Endothelial cell (in vitro differentiated cells): ENCODE measurements at regions not wholly inside any gene's neighbourhood (a gene's known extent, or its start where the extent isn't known, plus 50 kb on each side); places are given as distances from the start of the nearest gene placed in this dataset.

Experiments
- DNase-seq: peaks from one replicate; pipeline ENCODE4 v3.0.0; 2021; ENCODE audit warnings: low spot score
- H3K27ac Mint-ChIP-seq: one replicate; pipeline ENCODE4 v1.8.0; 2021; ENCODE audit warnings: mixed read lengths, inconsistent platforms; ENCODE audit not compliant: unreplicated experiment
- H3K27me3 Mint-ChIP-seq: one replicate; pipeline ENCODE4 v1.8.0; 2021; ENCODE audit warnings: mild to moderate bottlenecking, moderate library complexity, mixed read lengths, inconsistent platforms; ENCODE audit not compliant: unreplicated experiment
- H3K36me3 Mint-ChIP-seq: one replicate; pipeline ENCODE4 v1.8.0; 2021; ENCODE audit warnings: mild to moderate bottlenecking, low read depth, mixed read lengths, inconsistent platforms; ENCODE audit not compliant: unreplicated experiment
- H3K4me1 Mint-ChIP-seq: one replicate; pipeline ENCODE4 v1.8.0; 2021; ENCODE audit warnings: mild to moderate bottlenecking, mixed read lengths, inconsistent platforms; ENCODE audit not compliant: unreplicated experiment
- H3K4me3 Mint-ChIP-seq: one replicate; pipeline ENCODE4 v1.8.0; 2021; ENCODE audit warnings: mild to moderate bottlenecking, mixed read lengths, inconsistent platforms; ENCODE audit not compliant: unreplicated experiment
- H3K9me3 Mint-ChIP-seq: one replicate; pipeline ENCODE4 v1.8.0; 2021; ENCODE audit warnings: mixed read lengths, inconsistent platforms; ENCODE audit not compliant: unreplicated experiment
- TF ChIP-seq, protein P1 (sequence below): fragments of 200-600 bp; sonication (generic); IDR thresholded peaks from one replicate; pipeline ENCODE4 v1.5.0; 2021; ENCODE audit warnings: antibody characterized with exemption; ENCODE audit not compliant: unreplicated experiment

DNA sequence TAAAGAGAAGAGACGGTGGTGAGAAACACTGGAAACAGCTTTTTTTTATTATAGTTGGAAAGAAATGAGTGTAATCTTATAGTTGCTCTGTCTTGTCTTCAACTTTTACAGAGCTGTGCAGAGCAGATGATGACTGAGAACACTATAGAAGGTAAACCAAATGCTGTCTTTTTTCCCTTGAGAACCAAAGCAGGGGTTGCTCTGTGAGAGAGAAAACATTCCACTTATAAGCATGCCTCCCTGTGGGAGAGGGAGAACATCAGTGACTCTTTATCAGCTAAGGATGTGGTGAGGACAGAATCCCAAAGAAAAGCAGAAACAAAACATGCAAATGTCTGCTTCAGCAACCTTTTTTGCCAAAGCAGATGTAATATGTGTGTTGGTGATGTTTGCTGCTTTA lies 179.3 kb upstream of the HDDC2 start:
- peaks cover 9% of the 10 kb centered on the region for H3K4me1 Mint-ChIP-seq
- peaks cover 3% of the 10 kb centered on the region for H3K27me3 Mint-ChIP-seq
- no peak for DNase-seq
- TF ChIP-seq, protein P1, sequence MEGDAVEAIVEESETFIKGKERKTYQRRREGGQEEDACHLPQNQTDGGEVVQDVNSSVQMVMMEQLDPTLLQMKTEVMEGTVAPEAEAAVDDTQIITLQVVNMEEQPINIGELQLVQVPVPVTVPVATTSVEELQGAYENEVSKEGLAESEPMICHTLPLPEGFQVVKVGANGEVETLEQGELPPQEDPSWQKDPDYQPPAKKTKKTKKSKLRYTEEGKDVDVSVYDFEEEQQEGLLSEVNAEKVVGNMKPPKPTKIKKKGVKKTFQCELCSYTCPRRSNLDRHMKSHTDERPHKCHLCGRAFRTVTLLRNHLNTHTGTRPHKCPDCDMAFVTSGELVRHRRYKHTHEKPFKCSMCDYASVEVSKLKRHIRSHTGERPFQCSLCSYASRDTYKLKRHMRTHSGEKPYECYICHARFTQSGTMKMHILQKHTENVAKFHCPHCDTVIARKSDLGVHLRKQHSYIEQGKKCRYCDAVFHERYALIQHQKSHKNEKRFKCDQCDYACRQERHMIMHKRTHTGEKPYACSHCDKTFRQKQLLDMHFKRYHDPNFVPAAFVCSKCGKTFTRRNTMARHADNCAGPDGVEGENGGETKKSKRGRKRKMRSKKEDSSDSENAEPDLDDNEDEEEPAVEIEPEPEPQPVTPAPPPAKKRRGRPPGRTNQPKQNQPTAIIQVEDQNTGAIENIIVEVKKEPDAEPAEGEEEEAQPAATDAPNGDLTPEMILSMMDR: no peak
- no peaks in the 10 kb centered on the region for H3K36me3 Mint-ChIP-seq
- no peak overlapping the region for H3K4me3 Mint-ChIP-seq
- H3K27ac Mint-ChIP-seq: no peak overlapping the region
- no peaks in the 10 kb centered on the region for H3K9me3 Mint-ChIP-seq

DNA sequence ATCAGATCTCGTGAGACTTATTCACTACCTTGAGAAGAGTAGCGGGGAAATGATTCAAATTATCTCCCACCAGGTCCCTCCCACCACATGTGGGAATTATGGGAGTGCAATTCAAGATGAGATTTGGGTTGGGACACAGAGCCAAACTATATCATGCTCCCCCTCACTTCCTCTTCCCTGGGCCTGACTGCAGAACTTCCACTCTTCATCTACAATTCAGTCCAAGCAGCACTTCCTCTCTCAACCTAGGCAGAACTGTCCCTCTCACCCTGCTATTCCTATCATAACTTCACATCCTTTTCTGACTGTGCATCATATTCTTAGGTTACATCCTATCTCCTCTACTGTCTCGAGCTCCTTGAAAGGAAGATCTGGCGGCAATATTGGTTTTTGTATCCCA lies 184.0 kb upstream of the HDDC2 start:
- Mint-ChIP-seq H3K4me3 (no peak overlapping the region), H3K36me3 (no peaks in the 10 kb centered on the region), H3K9me3 (no peaks in the 10 kb centered on the region), H3K27me3 (peaks cover 3% of the 10 kb centered on the region), H3K4me1 (peaks cover 9% of the 10 kb centered on the region), H3K27ac (no peak overlapping the region)
- TF ChIP-seq, protein P1: no peak
- DNase-seq: no peak

DNA sequence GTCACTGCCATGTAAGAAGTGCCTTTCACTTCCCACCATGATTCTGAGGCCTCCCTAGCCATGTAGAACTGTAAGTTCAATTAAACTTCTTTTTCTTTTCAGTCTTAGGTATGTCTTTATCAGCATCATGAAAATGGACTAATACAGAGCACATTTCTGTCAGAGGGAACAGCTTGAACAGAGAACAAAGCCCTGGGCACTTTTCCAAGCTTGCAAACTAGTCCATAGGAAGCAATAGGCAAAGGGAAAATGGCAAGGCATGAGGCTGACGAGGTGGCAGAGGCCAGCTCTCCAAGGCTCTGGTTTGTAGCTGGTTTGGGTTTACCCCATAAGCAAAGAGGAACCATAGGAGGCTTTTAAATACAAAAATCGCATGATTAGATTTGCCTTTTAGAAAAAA lies 185.1 kb upstream of the HDDC2 start:
- Mint-ChIP-seq H3K9me3 (no peaks in the 10 kb centered on the region), H3K27ac (no peak overlapping the region), H3K36me3 (no peaks in the 10 kb centered on the region), H3K4me3 (no peak overlapping the region), H3K27me3 (peaks cover 3% of the 10 kb centered on the region), H3K4me1 (peaks cover 9% of the 10 kb centered on the region)
- TF ChIP-seq, protein P1: no peak
- no peak for DNase-seq

DNA sequence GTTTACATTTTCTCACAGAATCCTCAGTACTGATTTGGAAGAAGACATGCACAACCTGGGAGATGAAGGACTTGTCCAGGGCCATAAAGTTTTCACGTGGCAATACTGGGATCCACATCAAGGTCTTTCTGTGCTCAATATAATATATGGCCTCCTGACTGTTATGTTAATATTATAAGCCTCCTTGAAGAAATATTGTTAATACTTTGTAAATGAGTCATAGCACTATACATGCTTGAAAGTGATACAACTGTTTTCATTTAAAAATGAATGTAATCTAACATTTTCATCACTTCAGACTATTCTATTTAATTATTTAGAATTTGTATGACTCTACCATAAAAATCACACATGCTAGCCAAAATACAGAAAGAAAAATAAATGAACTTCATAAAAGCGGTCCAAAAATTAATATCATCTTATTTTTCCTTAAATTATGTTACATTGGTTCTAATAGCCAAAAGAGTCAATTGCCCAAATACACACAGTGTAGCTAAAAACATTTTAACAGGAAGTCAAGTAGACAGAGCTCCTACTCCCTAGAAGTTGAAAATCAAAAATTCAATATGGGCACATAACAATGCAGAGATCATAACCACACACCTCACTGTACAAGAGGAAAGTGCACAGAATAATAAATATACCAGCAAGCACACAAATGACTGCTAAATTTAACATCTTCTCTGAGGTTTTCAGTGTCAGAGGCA lies 188.0 kb upstream of the HDDC2 start:
- no peak overlapping the region for H3K27ac Mint-ChIP-seq

More for the DNA sequence above, 188.0 kb upstream of the HDDC2 start:
- H3K27me3 Mint-ChIP-seq: peaks cover 4% of the 10 kb centered on the region
- H3K36me3 Mint-ChIP-seq: no peaks in the 10 kb centered on the region
- peaks cover 8% of the 10 kb centered on the region for H3K4me1 Mint-ChIP-seq
- DNase-seq: no peak
- no peaks in the 10 kb centered on the region for H3K9me3 Mint-ChIP-seq
- TF ChIP-seq, protein P1: no peak
- no peak overlapping the region for H3K4me3 Mint-ChIP-seq
